A549 (cell line): ENCODE measurements at regions not wholly inside any gene's neighbourhood (a gene's known extent, or its start where the extent isn't known, plus 50 kb on each side); places are given as distances from the start of the nearest gene placed in this dataset.

Experiments used
- ATAC-seq, 2 experiments: fragments of 200-7000 bp in 1 of 2; fragments of >200 bp in 1 of 2; cut with Nextera tagmentation in 1 of 2; cut with Tn5 transposase in 1 of 2; 3 replicates each; pipeline versions ENCODE4 v1.8.0 to v1.9.1; 2018 to 2020; ENCODE audit warnings: mild to moderate bottlenecking in 1 of 2, moderate library complexity in 1 of 2
- CTCF ChIA-PET: fragments of 300-600 bp; sonication (Branson Sonifier 250); formaldehyde crosslinking; extraction: SDS; loops from one replicate; lab custom pipeline; 2021; ENCODE audit warnings: antibody characterized with exemption, inconsistent platforms; lab: Yijun Ruan, JAX
- POLR2A ChIA-PET: fragments of 350-600 bp; formaldehyde crosslinking; extraction: SDS; loops from one replicate; lab custom pipeline; 2021; ENCODE audit warnings: antibody characterized with exemption, inconsistent platforms; lab: Yijun Ruan, JAX
- DNase-seq, 2 experiments: peaks; one replicate each; pipeline versions ENCODE4 v3.0.0 to v3.0.0-alpha.2; 2011 to 2016; ENCODE audit warnings: low read depth in 1 of 2, low spot score in 1 of 2
- FAIRE-seq: peaks from 2 replicates; lab custom pipeline; 2011; peaks lifted over from hg19 to GRCh38; lab: Jason Lieb, UNC
- H3K27ac ChIP-seq, 2 experiments: fragments of >200 bp; sonication (Bioruptor Twin); formaldehyde crosslinking; 3 replicates each; pipeline ENCODE4 v1.5.1; 2016 to 2017
- H3K4me1 ChIP-seq: fragments of >200 bp; sonication (Bioruptor Twin); formaldehyde crosslinking; 3 replicates; pipeline ENCODE4 v1.6.1; 2016
- H3K4me2 ChIP-seq: fragments of >200 bp; sonication (Bioruptor Twin); formaldehyde crosslinking; 3 replicates; pipeline ENCODE4 v1.6.1; 2016
- H3K4me3 ChIP-seq: fragments of >200 bp; sonication (Bioruptor Twin); formaldehyde crosslinking; 3 replicates; pipeline ENCODE4 v1.5.1; 2016
- H3K9me3 ChIP-seq: fragments of >200 bp; sonication (Bioruptor Twin); formaldehyde crosslinking; 3 replicates; pipeline ENCODE4 v1.6.1; 2016
- BHLHE40 ChIP-seq: IDR thresholded peaks from 2 replicates; pipeline ENCODE4 v1.6.1; 2012; ENCODE audit warnings: low read depth, low read length, inconsistent platforms
- CBX2 ChIP-seq: fragments of 200-600 bp; sonication (generic); IDR thresholded peaks from 2 replicates; pipeline ENCODE4 v1.6.1; 2016; ENCODE audit warnings: low read depth, mild to moderate bottlenecking, borderline replicate concordance
- CHD4 ChIP-seq: fragments of 200-600 bp; sonication (generic); IDR thresholded peaks from 2 replicates; pipeline ENCODE4 v1.6.1; 2016; ENCODE audit warnings: antibody characterized with exemption, mild to moderate bottlenecking, borderline replicate concordance
- EHF ChIP-seq: fragments of 250-450 bp; sonication (Bioruptor Pico); IDR thresholded peaks from 2 replicates; pipeline ENCODE4 v1.5.0; 2020; ENCODE audit warnings: mild to moderate bottlenecking
- EP300 ChIP-seq, 2 experiments: fragments of >200 bp; sonication (Bioruptor Twin); formaldehyde crosslinking; IDR thresholded peaks; 2 replicates in 1 of 2; 3 replicates in 1 of 2; pipeline ENCODE4 v1.6.1; 2016 to 2017
- FOSB ChIP-seq: fragments of 250-450 bp; sonication (Bioruptor Pico); IDR thresholded peaks from 2 replicates; pipeline ENCODE4 v1.5.0; 2020; ENCODE audit warnings: mild to moderate bottlenecking, moderate library complexity
- GATA3 ChIP-seq: IDR thresholded peaks from 2 replicates; pipeline ENCODE4 v1.6.1; 2012; ENCODE audit warnings: borderline replicate concordance
- HEYL ChIP-seq: fragments of 250-450 bp; sonication (Bioruptor Pico); IDR thresholded peaks from 2 replicates; pipeline ENCODE4 v1.8.0; 2021; ENCODE audit warnings: mild to moderate bottlenecking, moderate library complexity
- HOXB13 ChIP-seq: fragments of 250-450 bp; sonication (Bioruptor Pico); IDR thresholded peaks from 2 replicates; pipeline ENCODE4 v1.5.0; 2020; ENCODE audit warnings: low read depth, mild to moderate bottlenecking, moderate library complexity
- HOXB5 ChIP-seq: fragments of 250-450 bp; sonication (Bioruptor Pico); IDR thresholded peaks from 2 replicates; pipeline ENCODE4 v1.5.0; 2020; ENCODE audit warnings: mild to moderate bottlenecking, moderate library complexity
- KDM5A ChIP-seq: fragments of 200-600 bp; sonication (generic); IDR thresholded peaks from 2 replicates; pipeline ENCODE4 v1.6.1; 2016; ENCODE audit warnings: antibody characterized with exemption, mild to moderate bottlenecking
- MAZ ChIP-seq: fragments of 150-350 bp; IDR thresholded peaks from 2 replicates; pipeline ENCODE4 v1.6.1; 2014; ENCODE audit warnings: antibody characterized with exemption, low read depth, low read length, borderline replicate concordance
- MYC ChIP-seq: IDR thresholded peaks from 2 replicates; pipeline ENCODE4 v1.6.1; 2012; ENCODE audit warnings: mild to moderate bottlenecking, inconsistent platforms, low read length, improper control_type of control experiment, borderline replicate concordance
- PHF8 ChIP-seq: fragments of 200-600 bp; sonication (generic); IDR thresholded peaks from 2 replicates; pipeline ENCODE4 v1.6.1; 2016; ENCODE audit warnings: low read depth, mild to moderate bottlenecking, antibody characterized with exemption, moderate library complexity, borderline replicate concordance
- POLR2A ChIP-seq: IDR thresholded peaks from 2 replicates; pipeline ENCODE4 v1.6.1; 2012; ENCODE audit warnings: mild to moderate bottlenecking, low read length
- RAD21 ChIP-seq, 2 experiments: fragments of >200 bp in 1 of 2; sonication (Bioruptor Twin) in 1 of 2; formaldehyde crosslinking in 1 of 2; IDR thresholded peaks in 1 of 2; conservative IDR thresholded peaks in 1 of 2; 2 replicates in 1 of 2; 3 replicates in 1 of 2; pipeline ENCODE4 v1.6.1; 2012 to 2018; ENCODE audit warnings: inconsistent platforms in 1 of 2
- RARB ChIP-seq: fragments of 250-450 bp; sonication (Bioruptor Pico); IDR thresholded peaks from 2 replicates; pipeline ENCODE4 v1.8.0; 2021; ENCODE audit warnings: mild to moderate bottlenecking, moderate library complexity
- RCOR1 ChIP-seq: fragments of 150-350 bp; IDR thresholded peaks from 2 replicates; pipeline ENCODE4 v1.6.1; 2014; ENCODE audit warnings: antibody characterized with exemption, low read length, low read depth
- RFX5 ChIP-seq: fragments of 450-650 bp; IDR thresholded peaks from 2 replicates; pipeline ENCODE4 v1.7.1; 2014; ENCODE audit warnings: antibody characterized with exemption, mild to moderate bottlenecking, moderate library complexity
- SREBF2 ChIP-seq: fragments of 450-650 bp; IDR thresholded peaks from 2 replicates; pipeline ENCODE4 v1.6.1; 2014; ENCODE audit warnings: mild to moderate bottlenecking, moderate library complexity
- TP53 ChIP-seq: fragments of 250-450 bp; sonication (Bioruptor Pico); IDR thresholded peaks from 2 replicates; pipeline ENCODE4 v1.5.0; 2021; ENCODE audit warnings: mild to moderate bottlenecking, moderate library complexity
- ZNF302 ChIP-seq: fragments of 250-450 bp; sonication (Bioruptor Pico); IDR thresholded peaks from 2 replicates; pipeline ENCODE4 v1.9.0; 2021; ENCODE audit warnings: inconsistent platforms, mild to moderate bottlenecking, moderate library complexity
- ZSCAN20 ChIP-seq: fragments of 250-450 bp; sonication (Bioruptor Pico); IDR thresholded peaks from 2 replicates; pipeline ENCODE4 v1.8.0; 2022; ENCODE audit warnings: mild to moderate bottlenecking, moderate library complexity
- WGBS: methylation state at CpG from one replicate; pipeline ENCODE4 v1.1.6; 2017; ENCODE audit errors: missing lambda C conversion rate; 5-methylcytosine and 5-hydroxymethylcytosine counted together
- TF ChIP-seq, protein P1 (sequence below): fragments of 200-600 bp; sonication (generic); IDR thresholded peaks from 2 replicates; pipeline ENCODE4 v1.6.1; 2016; ENCODE audit warnings: antibody characterized with exemption, mild to moderate bottlenecking, moderate library complexity
- TF ChIP-seq, protein P2 (sequence below): IDR thresholded peaks from 2 replicates; pipeline ENCODE4 v1.6.1; 2012; ENCODE audit warnings: low read depth, borderline replicate concordance
- TF ChIP-seq, protein P3 (sequence below): IDR thresholded peaks from 2 replicates; pipeline ENCODE4 v1.6.1; 2012
- TF ChIP-seq, protein P4 (sequence below): fragments of >200 bp; sonication (Bioruptor Twin); formaldehyde crosslinking; IDR thresholded peaks from 3 replicates; pipeline ENCODE4 v1.6.1; 2016
- TF ChIP-seq, protein P5 (sequence below): fragments of 450-650 bp; IDR thresholded peaks from 2 replicates; pipeline ENCODE4 v1.6.1; 2014; ENCODE audit warnings: antibody characterized with exemption

DNA sequence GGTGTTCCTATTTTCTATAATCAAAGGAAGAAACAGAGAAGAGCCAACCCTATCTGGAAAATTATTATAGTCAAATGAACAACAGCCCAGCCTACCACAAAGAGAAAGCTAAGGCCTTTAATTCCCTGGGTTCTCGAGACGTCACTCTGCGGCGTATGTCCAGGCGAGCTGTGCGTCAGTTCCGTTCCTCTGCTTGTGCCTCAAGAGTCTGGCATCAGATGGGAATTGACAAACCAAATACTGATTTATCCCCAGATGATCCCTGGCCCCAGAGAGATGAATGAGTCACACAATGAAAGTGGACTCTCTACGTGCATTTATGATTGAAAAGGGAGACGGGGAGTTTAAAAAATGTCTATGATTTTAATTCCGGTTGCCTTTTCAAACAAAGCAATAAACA, 151.6 kb upstream of the PDE10A start:
- FAIRE-seq: no peak
- no peak for ATAC-seq
- no peak for DNase-seq
- TF ChIP-seq FOSB (CRISPR knock-in tag) (no peak), RFX5 (no peak), RARB (CRISPR knock-in tag) (no peak), POLR2A (no peak), MYC (no peak), TP53 (CRISPR knock-in tag) (no peak), EHF (CRISPR knock-in tag) (no peak), KDM5A (no peak), ZSCAN20 (CRISPR knock-in tag) (no peak), EP300 (IDR thresholded peaks at IDR 0.05) (no peak), GATA3 (no peak), HEYL (CRISPR knock-in tag) (no peak), CHD4 (no peak), HOXB13 (CRISPR knock-in tag) (no peak), PHF8 (no peak)
- TF ChIP-seq, protein P1, sequence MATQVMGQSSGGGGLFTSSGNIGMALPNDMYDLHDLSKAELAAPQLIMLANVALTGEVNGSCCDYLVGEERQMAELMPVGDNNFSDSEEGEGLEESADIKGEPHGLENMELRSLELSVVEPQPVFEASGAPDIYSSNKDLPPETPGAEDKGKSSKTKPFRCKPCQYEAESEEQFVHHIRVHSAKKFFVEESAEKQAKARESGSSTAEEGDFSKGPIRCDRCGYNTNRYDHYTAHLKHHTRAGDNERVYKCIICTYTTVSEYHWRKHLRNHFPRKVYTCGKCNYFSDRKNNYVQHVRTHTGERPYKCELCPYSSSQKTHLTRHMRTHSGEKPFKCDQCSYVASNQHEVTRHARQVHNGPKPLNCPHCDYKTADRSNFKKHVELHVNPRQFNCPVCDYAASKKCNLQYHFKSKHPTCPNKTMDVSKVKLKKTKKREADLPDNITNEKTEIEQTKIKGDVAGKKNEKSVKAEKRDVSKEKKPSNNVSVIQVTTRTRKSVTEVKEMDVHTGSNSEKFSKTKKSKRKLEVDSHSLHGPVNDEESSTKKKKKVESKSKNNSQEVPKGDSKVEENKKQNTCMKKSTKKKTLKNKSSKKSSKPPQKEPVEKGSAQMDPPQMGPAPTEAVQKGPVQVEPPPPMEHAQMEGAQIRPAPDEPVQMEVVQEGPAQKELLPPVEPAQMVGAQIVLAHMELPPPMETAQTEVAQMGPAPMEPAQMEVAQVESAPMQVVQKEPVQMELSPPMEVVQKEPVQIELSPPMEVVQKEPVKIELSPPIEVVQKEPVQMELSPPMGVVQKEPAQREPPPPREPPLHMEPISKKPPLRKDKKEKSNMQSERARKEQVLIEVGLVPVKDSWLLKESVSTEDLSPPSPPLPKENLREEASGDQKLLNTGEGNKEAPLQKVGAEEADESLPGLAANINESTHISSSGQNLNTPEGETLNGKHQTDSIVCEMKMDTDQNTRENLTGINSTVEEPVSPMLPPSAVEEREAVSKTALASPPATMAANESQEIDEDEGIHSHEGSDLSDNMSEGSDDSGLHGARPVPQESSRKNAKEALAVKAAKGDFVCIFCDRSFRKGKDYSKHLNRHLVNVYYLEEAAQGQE: no peak
- TF ChIP-seq, protein P2, sequence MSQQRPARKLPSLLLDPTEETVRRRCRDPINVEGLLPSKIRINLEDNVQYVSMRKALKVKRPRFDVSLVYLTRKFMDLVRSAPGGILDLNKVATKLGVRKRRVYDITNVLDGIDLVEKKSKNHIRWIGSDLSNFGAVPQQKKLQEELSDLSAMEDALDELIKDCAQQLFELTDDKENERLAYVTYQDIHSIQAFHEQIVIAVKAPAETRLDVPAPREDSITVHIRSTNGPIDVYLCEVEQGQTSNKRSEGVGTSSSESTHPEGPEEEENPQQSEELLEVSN: no peak
- TF ChIP-seq, protein P3, sequence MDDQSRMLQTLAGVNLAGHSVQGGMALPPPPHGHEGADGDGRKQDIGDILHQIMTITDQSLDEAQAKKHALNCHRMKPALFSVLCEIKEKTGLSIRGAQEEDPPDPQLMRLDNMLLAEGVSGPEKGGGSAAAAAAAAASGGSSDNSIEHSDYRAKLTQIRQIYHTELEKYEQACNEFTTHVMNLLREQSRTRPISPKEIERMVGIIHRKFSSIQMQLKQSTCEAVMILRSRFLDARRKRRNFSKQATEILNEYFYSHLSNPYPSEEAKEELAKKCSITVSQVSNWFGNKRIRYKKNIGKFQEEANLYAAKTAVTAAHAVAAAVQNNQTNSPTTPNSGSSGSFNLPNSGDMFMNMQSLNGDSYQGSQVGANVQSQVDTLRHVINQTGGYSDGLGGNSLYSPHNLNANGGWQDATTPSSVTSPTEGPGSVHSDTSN: no peak
- TF ChIP-seq, all 56 proteins: peak for 0
- CTCF ChIA-PET: no interaction called here
- no peaks in the 10 kb centered on the region for H3K9me3 ChIP-seq
- no peaks in the 10 kb centered on the region for H3K4me1 ChIP-seq
- no peak overlapping the region for H3K4me3 ChIP-seq
- H3K27ac ChIP-seq: no peak overlapping the region
- 96% methylated on average over 10 of the region's 10 CpGs for WGBS
- POLR2A ChIA-PET: no interaction called here
- no peak overlapping the region for H3K4me2 ChIP-seq

DNA sequence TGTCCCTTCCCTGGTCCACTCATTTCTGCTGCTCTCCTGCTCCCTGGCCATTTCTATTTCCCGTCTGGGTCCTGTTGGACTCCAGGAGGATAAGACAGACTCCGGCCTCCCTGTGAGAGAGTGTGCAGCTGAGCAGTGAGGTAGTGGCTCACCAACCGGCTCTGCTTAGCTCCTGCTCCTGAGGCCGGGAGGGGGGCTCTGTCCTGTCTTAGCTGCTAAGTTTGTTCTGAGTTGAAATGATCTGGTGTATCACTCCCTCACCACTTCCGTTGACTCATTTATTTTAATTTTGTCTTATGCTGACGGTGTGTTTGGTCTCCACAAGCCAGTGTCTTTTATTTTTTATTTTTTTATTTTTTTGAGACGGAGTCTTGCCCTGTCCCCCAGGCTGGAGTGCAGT, 148.5 kb upstream of the PDE10A start:
- POLR2A ChIA-PET: no interaction called here
- Histone ChIP-seq H3K4me1 (no peaks in the 10 kb centered on the region), H3K4me3 (no peak overlapping the region), H3K4me2 (no peak overlapping the region), H3K27ac (no peak overlapping the region), H3K9me3 (no peaks in the 10 kb centered on the region)
- FAIRE-seq (no peak), DNase-seq (no peak), ATAC-seq (no peak)
- CTCF ChIA-PET: no interaction called here
- TF ChIP-seq CBX2: no peak
- TF ChIP-seq MYC: no peak
- TF ChIP-seq, protein P4, sequence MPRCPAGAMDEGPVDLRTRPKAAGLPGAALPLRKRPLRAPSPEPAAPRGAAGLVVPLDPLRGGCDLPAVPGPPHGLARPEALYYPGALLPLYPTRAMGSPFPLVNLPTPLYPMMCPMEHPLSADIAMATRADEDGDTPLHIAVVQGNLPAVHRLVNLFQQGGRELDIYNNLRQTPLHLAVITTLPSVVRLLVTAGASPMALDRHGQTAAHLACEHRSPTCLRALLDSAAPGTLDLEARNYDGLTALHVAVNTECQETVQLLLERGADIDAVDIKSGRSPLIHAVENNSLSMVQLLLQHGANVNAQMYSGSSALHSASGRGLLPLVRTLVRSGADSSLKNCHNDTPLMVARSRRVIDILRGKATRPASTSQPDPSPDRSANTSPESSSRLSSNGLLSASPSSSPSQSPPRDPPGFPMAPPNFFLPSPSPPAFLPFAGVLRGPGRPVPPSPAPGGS: no peak
- no peak for TF ChIP-seq RFX5
- no peak for TF ChIP-seq HEYL (CRISPR knock-in tag)
- TF ChIP-seq MAZ: no peak
- TF ChIP-seq ZNF302: no peak
- TF ChIP-seq RCOR1: no peak
- no peak for TF ChIP-seq BHLHE40
- no peak for TF ChIP-seq FOSB (CRISPR knock-in tag)
- no peak for TF ChIP-seq SREBF2
- TF ChIP-seq HOXB5 (CRISPR knock-in tag): no peak
- no peak for TF ChIP-seq RAD21 (conservative IDR thresholded peaks at IDR 0.05 in 1 of 2, IDR thresholded peaks at IDR 0.05 in 1 of 2)
- TF ChIP-seq POLR2A: no peak
- TF ChIP-seq, protein P5, sequence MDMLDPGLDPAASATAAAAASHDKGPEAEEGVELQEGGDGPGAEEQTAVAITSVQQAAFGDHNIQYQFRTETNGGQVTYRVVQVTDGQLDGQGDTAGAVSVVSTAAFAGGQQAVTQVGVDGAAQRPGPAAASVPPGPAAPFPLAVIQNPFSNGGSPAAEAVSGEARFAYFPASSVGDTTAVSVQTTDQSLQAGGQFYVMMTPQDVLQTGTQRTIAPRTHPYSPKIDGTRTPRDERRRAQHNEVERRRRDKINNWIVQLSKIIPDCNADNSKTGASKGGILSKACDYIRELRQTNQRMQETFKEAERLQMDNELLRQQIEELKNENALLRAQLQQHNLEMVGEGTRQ: no peak
- WGBS: 94% methylated on average over 7 of the region's 7 CpGs
